NCI-H446 (cell line): ENCODE measurements at regions not wholly inside any gene's neighbourhood (a gene's known extent, or its start where the extent isn't known, plus 50 kb on each side); places are given as distances from the start of the nearest gene placed in this dataset.
"Not testable (repeated sequence)": the region's sequence is repeated elsewhere in the genome, so short reads cannot be mapped to it uniquely, and the experiment has no call there.

Experiments used
- DNase-seq, 2 experiments: peaks; one replicate each; lab custom pipeline; 2025; lab: John Stamatoyannopoulos, UW

- DNase-seq: no peak
Measured at GRCh38 chr12:131378176-131378842, 332.6 kb upstream of the SFSWAP start.

- no peak for DNase-seq
Measured at GRCh38 chr12:131378861-131379665, 331.8 kb upstream of the SFSWAP start.

GRCh38 chr12:131379738-131380137, 331.2 kb upstream of the SFSWAP start:
- DNase-seq: no peak

- no peak for DNase-seq
Measured at GRCh38 chr12:131380220-131380964, 330.5 kb upstream of the SFSWAP start.

GRCh38 chr12:131380965-131381705, 329.8 kb upstream of the SFSWAP start:
- no peak for DNase-seq

GRCh38 chr12:131381716-131382430, 329.0 kb upstream of the SFSWAP start:
- no peak for DNase-seq

- DNase-seq: no peak
Measured at GRCh38 chr12:131383291-131383690, 327.6 kb upstream of the SFSWAP start.

- no peak for DNase-seq
Measured at GRCh38 chr12:131383741-131384543, 326.9 kb upstream of the SFSWAP start.

GRCh38 chr12:131384544-131384855, 326.4 kb upstream of the SFSWAP start:
- DNase-seq: no peak

- DNase-seq: no peak
Measured at GRCh38 chr12:131385313-131386166, 325.4 kb upstream of the SFSWAP start.

- no peak for DNase-seq
Measured at GRCh38 chr12:131386167-131386521, 324.7 kb upstream of the SFSWAP start.

- no peak for DNase-seq
Measured at GRCh38 chr12:131386781-131387180, 324.1 kb upstream of the SFSWAP start.

- DNase-seq: no peak
Measured at GRCh38 chr12:131387281-131388163, 323.4 kb upstream of the SFSWAP start.

GRCh38 chr12:131388164-131389053, 322.5 kb upstream of the SFSWAP start:
- DNase-seq: not testable (repeated sequence)

GRCh38 chr12:131389054-131390013, 321.6 kb upstream of the SFSWAP start:
- DNase-seq: no peak
